MM.1S (cell line): ENCODE measurements at regions not wholly inside any gene's neighbourhood (a gene's known extent, or its start where the extent isn't known, plus 50 kb on each side); places are given as distances from the start of the nearest gene placed in this dataset.

Experiments
- CTCF ChIP-seq: fragments of 300-600 bp; sonication (generic); IDR thresholded peaks from 2 replicates; pipeline ENCODE4 v1.5.1; 2016; ENCODE audit warnings: antibody characterized with exemption, low read length, mixed read lengths
- EZH2 ChIP-seq: fragments of 300-600 bp; sonication (generic); optimal IDR thresholded peaks from 2 replicates; pipeline ENCODE3; 2017; ENCODE audit warnings: low read depth, mild to moderate bottlenecking, antibody characterized with exemption, low read length, mixed read lengths

DNA sequence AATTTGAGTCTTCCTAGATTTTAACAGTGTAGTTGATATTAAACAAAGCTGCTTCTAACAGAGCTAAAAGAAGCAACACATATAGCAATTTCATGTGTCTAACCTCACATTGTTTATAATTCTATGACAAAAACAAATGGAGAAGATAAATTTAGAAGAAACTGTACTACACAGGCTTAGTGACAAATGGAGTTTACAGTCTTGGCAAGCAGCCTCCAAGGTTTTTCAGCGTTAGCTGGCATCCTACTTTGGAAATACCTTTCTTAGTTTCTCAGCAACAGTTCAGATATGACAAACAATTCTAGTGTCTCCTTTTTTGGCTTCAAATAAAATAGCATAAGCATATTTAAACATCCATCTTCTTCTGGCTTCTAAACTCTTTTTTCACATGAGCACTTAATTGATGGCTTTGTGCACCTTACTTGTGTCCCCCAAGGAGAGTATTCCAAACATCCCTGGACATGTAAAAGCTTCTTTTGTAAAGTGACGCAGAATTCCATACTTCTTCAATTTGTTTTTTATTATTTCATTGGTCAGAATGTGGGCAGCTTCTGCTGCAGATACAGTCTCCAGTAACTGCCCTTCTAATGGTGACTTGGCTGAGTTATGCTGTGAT lies 249.8 kb downstream of the ANTXR2 start:
- TF ChIP-seq CTCF, result no peak
- no peak for TF ChIP-seq EZH2
